ENCODE measurements at regions not wholly inside any gene's neighbourhood (a gene's known extent, or its start where the extent isn't known, plus 50 kb on each side); places are given as distances from the start of the nearest gene placed in this dataset.
A peak's percentile ranks its signal among the peaks of the same experiment; 100 is the strongest.
"Not testable (repeated sequence)": the region's sequence is repeated elsewhere in the genome, so short reads cannot be mapped to it uniquely, and the experiment has no call there.

GRCh38 chr7:67475293-67475692, 478.7 kb downstream of the TYW1 start:
- DNase-seq (ENCODE audit: low spot score) = no peak

GRCh38 chr7:67478066-67478465, 481.4 kb downstream of the TYW1 start:
- no peak for DNase-seq (ENCODE audit: low spot score)

DNA sequence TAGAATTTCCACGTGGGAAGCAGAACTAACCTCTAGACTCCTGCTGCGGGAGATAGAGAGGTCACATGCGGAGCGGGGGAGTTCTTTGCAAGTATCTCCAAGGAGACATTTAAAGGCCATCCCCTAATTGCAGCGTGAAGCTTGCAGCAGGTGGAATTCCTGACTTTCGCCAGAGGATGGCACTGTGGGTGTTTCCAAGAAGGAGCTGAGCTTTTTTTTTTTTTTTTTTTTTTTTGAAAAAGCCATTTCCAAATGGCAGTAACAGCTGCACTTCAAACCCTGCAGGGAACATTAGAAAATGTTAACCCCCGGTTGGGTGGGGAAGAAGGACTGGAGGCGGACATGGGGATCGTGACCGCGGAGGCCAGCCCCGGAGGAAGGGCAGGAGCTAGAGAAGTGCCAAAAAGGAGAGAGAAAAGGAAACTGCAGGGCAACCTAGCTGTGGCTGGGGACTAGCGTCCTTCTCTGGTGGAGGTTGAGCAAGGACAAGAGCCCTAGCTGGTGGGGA, 487.7 kb downstream of the TYW1 start:
- DNase-seq (ENCODE audit: low spot score) = peak; percentile 72

DNA sequence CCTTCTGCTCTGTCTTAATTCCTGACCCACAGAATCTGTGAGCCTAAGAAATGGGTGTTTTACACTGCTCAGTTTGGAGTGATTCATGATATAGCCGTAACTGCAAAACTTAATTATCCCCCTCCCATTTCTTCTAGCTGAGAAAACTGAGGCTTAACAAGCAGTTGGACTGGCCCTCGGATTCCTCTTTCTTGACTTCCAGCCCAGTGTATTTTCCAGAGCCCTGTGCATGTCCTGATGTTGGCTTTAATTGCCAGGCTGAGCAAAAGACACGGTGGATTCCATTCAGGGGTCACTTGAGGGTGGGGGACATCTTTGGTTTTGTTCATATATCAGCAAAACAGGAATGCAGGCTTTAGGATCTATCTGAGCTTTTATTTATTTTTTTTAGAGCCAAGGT, 489.8 kb downstream of the TYW1 start:
- no peak for DNase-seq (ENCODE audit: low spot score)

- no peak for DNase-seq (ENCODE audit: low spot score)
These were observed 490.7 kb downstream of the TYW1 start for GRCh38 chr7:67487316-67487715.

DNA sequence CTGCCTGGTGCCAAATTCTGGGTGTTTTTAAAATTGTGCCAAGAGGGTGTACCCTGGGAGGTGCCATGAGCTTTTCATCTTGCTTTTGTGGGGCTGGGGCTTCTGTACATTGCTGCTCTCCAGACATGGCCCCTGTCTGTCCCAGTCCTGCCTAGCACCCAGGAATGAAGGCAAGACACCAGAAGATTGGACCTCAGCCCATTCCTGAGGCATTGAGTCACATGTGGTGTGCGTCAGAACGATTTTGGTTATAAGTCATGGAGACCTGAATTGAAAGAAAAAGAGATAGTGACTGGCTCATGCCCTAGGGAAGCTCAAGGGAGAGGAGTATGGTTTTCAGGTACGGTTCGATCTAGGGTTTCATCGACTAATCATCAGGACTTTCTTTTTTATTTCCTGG, 493.2 kb downstream of the TYW1 start:
- no peak for DNase-seq (ENCODE audit: low spot score)

GRCh38 chr7:67493366-67493765, 496.7 kb downstream of the TYW1 start:
- no peak for DNase-seq (ENCODE audit: low spot score)

- DNase-seq (ENCODE audit: low spot score) = no peak
These were observed 500.0 kb downstream of the TYW1 start for GRCh38 chr7:67496589-67496988.

GRCh38 chr7:67497914-67498313, 501.3 kb downstream of the TYW1 start:
- not testable (repeated sequence) for DNase-seq (ENCODE audit: low spot score)

DNA sequence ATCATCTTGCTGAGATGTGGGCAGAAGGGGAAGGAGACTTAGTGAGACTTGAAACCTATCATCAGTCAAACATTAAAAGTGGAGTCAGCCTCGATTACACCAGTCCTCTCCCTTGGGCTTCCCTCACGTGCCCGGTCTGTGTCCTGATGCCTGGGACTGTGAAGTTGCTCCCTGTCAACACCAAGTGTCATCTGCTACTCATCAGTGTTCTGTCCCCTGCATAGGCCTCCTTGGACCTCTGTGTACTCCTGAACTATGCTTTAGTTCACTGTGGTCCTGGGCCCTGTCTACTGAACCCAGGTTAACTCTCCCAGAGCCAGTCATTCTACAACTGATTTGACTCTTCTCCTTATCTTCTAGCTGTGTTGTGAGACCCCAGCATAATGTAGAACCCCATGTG, 506.3 kb downstream of the TYW1 start:
- no peak for DNase-seq (ENCODE audit: low spot score)

- DNase-seq (ENCODE audit: low spot score) = no peak
These were observed 508.8 kb downstream of the TYW1 start for GRCh38 chr7:67505449-67505848.

- no peak for DNase-seq (ENCODE audit: low spot score)
These were observed 515.8 kb downstream of the TYW1 start for GRCh38 chr7:67512481-67512880.

DNA sequence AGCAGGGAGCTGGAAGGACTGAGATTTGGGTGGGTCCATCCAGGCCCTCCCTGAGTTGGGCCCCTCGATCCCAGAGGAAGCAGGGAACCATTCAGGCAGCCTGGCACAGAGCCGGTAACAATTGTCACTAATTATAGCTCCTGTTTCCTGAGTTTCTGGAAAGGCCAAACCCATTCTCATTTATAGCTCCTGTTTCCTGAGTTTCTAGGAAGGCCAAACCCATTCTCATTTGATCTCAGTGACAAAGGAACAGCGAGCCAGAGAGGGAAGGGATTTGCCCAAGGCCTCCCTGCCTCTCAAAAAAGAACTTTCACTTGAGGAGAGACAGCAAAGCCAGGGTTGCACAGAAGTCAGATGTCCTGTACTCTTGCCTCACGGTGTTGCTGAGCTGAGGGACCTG, 521.9 kb downstream of the TYW1 start:
- peak; percentile 66 for DNase-seq (ENCODE audit: low spot score)

DNA sequence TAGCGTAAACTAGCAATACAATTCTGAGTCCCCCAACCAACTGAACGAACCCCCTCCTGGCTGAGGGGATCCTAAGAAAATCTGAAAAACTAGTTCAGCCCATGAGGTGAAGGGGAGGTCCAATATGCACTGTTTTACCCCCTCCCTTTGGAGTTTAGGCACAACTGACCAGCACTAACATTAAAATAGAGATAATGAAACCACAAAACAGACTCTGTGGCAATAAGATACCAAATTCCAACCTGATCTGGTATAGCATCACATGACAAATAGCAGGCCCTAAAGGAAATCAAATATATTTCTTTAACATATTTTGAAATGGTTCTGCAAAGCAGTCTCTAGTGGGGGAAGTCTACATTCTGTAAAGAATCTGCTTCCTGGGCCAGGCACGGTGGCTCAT, 522.5 kb downstream of the TYW1 start:
- DNase-seq (ENCODE audit: low spot score) = no peak

GRCh38 chr7:67522504-67522903, 525.9 kb downstream of the TYW1 start:
- DNase-seq (ENCODE audit: low spot score) = no peak

DNA sequence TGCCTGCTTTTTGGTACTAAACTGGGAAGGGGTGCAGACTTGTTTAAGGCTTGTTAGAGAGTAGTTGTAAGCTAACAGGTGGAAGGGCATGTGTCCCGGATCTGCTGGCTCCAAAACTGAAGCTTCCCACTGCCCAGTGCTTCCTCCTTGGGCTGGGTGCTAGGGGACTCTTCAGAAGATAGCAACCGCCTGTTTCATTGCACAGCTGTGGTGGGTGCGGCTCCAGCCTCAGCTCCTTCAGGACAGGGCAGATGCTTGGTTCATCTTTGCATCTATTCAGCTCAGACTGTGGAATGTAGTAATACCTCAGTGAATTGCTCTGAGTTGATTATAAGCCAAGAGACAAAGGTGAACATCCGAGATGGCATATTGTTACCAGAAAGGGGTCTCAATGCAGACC, 527.1 kb downstream of the TYW1 start:
- no peak for DNase-seq (ENCODE audit: low spot score)

DNA sequence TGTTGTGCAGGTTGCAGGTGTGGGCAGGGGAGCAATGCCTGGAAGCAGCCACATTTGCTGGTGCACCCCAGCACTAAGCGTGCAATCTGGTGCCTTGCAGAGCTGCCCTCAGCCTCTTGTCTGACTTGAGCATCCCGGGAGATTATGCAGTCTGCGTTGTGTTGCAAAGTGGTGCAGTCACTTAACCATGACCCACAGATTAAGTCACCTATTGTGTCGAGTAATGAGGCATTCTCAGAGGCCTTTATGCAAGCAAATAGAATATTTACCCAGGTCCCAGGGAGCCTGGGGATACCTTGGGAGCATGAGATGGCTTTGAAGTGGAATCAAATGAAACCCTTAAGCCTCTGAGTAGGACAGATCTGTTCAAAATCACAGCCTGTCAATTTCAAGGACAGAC, 529.0 kb downstream of the TYW1 start:
- DNase-seq (ENCODE audit: low spot score) = no peak

GRCh38 chr7:67535241-67535989, 538.8 kb downstream of the TYW1 start:
- DNase-seq (ENCODE audit: low spot score) = no peak

GRCh38 chr7:67542916-67543315, 546.3 kb downstream of the TYW1 start:
- DNase-seq (ENCODE audit: low spot score) = no peak

DNA sequence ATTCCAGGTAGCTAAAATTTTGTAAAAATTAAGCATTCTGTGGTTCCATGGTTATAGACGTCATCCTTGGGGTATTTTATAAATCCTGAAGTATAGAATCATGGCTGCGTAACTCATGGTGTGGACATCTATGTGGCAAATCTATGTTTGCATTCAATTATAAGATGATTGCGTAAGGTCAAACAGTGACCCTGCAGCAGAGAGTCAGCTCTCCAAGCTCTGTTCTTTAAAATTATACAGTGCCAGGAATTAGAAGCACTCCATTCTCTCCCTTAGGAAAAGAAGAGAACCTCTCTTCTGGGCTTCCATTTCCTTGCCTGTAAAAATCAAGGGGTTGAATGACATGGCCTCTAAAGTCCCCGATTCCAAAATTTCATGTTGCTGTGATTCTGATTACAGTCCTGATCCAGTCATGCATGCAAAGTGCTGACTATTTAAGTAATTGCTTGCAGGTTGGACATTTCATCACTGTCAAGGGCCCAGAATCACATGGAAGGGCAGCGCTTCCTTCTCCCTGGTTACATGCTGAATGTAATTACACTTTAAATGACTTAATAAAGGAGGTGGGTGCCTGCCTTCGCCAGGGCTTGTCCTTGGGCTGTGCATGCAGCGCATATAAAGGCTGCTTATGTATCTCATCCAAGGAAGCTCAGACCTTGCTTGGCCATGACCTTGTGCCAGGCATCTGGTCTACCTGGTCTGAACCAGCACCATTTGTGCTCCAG, 550.7 kb downstream of the TYW1 start:
- DNase-seq (ENCODE audit: low spot score) = no peak

DNA sequence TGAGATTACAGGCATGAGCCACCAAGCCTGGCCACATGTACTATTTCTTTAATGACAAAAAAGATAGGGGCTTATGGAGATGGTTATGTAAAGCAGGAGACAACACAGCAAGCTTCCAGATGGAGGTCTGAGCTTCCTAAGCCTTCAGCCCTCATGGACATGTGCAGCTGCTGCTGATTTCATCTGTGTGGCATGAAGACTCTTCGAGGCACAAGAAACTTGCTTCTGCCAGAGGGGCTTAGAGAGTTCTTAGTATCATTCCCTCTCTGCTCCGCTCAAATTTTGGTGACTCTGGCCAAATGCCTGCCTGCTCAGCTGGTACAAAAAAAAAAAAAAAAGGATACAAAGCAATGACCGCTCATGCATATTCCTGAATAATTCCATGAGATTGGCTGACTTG, 552.5 kb downstream of the TYW1 start:
- no peak for DNase-seq (ENCODE audit: low spot score)

DNA sequence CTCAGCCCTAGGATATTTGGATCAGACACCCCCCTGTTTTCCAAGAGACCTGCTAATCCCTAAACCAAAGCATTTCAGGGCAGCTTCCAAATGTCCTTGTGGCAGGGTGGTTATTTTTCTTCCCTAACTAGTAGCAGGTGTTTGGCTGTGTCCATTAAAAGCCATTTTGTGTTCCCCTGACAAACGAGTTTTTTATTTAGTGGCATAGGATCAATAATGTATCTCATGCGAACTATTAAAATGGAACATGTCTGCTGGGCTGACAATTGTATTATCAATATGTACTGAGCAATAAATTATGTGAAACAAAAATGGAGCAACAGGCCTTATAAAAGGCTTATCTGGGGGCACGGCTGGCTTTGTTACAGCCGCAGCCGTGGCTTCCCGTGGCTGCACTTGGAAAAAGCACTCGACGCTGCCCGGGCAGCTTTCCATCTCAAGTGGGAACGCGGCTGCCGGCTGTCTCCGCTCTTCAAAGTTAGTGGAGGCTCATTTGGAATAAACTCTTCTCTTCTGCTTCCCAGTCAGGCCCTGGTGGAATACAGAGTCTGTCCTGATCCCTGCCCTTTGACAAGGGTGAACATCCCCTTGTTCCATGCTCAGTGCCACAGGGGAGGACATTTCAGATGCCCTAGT, 554.3 kb downstream of the TYW1 start:
- DNase-seq (ENCODE audit: low spot score) = peak; percentile 72

GRCh38 chr7:67552738-67553137, 556.1 kb downstream of the TYW1 start:
- DNase-seq (ENCODE audit: low spot score) = no peak

Measured in left forelimb (tissue), 1 donor.